GF-D8 (cell line): ENCODE measurements at regions not wholly inside any gene's neighbourhood (a gene's known extent, or its start where the extent isn't known, plus 50 kb on each side); places are given as distances from the start of the nearest gene placed in this dataset.
"Not testable (repeated sequence)": the region's sequence is repeated elsewhere in the genome, so short reads cannot be mapped to it uniquely, and the experiment has no call there.

Source experiments
- DNase-seq: peaks from one replicate; lab custom pipeline; 2025; lab: John Stamatoyannopoulos, UW

DNA sequence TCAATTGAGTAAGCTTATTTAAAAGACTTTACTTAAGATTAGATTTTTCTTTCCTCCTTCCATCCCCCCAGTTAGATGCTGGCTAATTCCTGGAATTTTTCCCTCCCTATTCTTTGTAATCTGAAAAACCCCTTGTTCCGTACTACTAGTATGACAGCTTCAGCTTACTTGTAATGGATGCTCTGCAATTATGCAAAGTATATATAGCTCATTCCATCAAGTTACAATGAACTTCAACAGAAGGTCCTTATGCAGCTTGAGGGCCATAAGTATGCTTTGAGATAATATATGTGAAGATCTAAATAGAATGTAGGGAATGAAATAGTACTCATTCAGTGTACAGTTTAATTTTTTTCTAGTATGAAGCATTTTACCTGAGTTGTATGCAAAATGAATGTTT, 398.3 kb upstream of the NAALADL2 start:
- DNase-seq = no peak

DNA sequence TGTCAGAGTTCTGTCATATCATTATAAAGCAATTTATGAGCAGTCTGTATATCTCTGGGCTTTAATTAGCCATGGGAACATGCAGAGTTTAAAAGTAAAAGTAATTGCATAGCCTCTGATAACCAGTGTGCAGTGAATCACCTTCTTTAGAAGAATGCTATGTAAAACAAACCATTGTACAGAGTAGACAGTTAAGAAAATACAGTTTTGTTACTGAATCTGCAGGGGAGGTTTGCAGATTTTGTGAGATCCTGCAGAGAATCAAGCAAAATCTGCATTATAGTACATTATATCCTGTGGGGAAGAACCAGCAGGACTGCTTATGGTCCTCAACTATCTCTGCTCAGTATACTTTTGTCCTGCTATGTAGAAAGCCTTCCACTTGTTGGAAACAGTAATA, 396.2 kb upstream of the NAALADL2 start:
- DNase-seq = no peak

DNA sequence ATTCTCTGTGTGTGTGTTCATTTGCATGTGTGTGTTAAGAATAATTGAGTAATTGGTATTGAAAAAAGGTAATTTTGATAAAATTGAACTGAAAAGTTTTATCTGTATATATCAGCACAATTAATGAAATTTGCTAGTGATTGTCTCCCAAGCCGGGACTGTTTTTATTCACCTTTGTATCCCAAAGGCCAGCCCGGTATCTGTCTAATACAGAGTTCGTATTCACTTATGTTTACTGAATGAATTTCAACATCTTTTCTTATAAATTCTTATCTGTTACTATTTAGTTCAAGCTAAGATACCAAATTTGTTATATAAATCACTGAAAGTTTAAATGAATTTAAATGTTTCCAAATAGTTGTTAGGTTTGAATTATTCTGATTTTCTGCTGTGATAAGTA, 394.0 kb upstream of the NAALADL2 start:
- no peak for DNase-seq

DNA sequence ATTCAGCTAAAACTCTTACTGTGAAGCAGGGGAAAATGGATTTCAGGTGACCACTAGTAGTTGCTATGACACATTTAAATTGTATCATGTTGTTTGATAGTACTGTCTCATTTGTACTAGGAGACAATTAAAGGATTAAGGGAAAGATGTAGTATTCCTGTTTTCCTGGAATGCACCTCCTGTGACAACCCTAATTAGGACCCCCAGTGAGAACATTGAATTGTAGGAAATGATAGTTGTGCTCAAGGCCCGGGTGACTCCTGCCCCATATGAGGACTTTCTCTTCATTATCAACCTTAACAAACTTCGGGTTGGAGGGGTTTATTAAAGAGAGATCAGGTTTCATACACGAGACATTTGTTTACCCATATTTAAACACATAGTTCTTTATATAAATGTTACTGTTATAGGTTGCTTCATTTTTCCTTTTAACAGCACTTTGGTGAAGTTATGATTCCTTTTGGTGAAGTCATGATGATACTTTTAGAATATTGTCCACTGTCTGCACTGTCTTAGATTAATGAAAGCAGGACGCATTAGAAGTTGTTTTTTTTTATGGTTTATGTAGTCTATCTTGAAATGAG, 392.6 kb upstream of the NAALADL2 start:
- no peak for DNase-seq

DNA sequence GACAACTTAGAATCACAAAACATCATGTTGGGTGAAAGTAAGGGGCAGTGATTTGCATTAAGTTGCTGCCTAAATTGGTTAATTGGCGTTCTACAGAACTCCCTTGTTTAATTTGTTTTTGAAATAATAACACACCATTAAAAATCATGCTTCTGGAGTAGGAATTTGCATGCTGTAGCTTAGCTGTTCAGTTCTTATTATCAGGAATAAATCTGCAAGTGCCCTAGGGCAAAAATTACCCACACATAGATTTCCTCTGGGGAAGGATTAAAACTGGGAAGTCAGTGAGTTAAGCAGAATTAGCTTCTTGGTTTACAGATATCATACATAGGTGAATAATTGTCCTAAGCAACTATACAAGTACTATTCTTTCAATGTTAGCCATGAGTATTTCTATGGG, 381.6 kb upstream of the NAALADL2 start:
- no peak for DNase-seq

DNA sequence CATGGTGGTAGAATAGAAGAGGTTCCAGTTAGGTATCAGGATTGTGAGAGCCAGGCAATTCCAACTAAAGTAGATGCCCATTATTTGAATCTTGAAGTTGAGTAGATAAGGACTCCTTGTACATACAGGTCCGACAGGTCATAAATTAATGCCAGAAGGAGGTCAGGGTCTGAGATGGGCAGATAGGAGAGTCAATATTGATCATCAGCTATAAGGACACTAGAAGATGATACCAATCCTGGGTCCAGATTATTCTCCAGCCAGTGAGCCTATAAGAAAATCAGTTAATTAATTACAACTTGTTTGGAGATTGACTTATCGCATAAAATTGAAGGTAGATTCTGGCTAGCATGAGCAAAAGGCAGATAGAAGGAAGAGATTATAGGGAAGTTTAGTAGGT, 378.4 kb upstream of the NAALADL2 start:
- no peak for DNase-seq

DNA sequence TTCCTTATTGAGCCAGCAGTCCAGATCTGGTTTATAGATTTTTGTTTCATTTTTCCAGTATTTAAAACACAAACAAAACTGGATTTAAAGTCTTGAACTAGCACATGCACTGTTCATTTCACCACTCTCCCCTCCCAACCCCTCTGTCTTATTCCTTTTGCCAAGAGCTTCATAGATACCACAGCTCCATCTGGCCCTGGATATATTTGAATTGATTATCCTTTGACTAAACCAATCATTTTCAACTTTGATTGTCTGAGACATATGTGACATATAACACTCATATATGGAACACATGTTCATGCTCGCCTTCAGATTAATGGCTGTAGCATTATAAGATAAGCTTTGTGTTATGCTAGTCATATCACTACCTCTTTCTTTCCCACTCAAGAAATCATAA, 376.6 kb upstream of the NAALADL2 start:
- DNase-seq = no peak

DNA sequence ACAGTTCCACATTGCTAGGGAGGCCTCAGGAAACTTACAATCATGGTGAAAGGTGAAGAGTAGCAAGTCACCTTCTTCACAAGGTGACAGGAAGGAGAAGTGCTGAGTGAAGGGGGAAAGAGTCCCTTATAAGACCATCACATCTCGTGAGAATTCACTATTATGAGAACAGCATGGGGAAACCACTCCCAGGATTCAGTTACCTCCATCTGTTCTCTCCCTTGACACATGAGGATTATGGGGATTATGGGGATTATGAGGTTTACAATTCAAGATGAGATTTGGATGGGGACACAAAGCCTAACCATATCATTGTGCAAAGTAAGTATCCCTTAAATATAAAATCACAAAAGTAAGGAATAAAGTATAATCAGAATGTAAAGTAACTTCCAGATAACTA, 375.9 kb upstream of the NAALADL2 start:
- DNase-seq = no peak

DNA sequence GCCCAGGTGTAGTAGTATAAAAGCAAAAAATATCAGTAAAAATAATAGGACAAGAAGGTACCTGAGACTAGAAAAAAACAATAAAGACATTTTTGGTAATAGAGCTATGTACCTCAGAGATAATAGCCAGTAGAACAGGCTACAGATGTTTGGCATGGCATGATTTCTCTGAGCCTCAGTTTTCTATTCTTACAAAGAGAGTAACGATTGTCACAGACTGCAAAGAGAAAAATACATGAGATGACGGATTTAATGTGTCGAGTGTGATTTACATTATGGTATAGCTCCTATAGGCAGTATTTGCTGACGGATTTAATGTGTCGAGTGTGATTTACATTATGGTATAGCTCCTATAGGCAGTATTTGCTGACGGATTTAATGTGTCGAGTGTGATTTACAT, 375.3 kb upstream of the NAALADL2 start:
- not testable (repeated sequence) for DNase-seq

DNA sequence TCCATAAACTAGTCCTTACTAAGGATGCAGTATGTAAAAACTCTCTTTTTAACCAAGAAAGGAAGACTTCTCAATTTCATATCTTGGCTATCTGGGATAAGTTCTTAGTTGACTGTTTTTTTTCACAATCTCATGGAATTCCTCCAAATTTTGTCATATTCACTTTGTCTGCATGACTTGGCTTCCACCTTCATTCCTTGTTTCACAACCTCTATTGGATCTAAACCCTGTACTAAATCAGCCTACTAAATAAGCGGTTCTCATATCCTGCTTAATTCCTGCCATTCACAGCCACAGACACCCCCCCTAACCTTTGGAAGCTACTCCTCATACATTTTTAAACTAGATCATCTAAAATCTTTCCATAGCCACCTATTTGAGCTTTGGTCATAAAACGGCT, 370.6 kb upstream of the NAALADL2 start:
- DNase-seq = no peak

DNA sequence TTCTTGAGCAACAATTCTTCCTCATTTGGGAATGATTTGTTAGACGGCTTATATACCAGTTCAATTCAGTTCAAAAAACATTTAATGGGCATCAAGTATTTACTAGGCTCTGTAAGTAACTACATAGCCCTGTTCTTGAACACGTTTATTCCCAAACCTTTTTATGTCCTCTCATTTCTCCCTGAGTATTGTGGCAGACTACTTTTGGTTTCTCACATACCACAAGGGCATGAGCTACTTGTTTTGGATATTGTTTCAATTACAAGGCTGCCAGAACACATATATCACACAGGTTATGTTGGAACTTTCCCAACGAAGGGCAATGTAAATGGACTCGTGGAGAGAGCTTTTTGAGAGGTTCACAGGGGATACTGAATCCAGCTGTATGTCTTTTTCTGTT, 363.8 kb upstream of the NAALADL2 start:
- no peak for DNase-seq

DNA sequence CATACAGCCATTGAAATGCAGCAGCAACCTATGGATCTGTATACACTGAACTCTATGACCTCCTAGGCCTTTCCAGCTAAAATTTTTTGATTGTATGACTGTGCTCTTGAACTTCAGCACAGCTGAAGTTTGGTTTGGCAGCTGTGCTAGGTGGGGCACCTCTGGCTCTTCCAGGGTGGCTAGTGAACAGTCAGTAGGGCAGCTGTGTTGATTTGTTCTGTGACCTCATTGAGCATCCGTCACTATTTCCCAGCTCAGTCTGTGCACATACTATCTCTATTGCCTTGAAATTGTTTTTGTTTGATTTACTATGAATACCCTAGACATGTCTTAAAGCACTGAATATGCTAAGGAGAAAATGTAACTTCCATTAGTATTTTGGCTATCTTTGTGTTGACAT, 363.2 kb upstream of the NAALADL2 start:
- DNase-seq = no peak

DNA sequence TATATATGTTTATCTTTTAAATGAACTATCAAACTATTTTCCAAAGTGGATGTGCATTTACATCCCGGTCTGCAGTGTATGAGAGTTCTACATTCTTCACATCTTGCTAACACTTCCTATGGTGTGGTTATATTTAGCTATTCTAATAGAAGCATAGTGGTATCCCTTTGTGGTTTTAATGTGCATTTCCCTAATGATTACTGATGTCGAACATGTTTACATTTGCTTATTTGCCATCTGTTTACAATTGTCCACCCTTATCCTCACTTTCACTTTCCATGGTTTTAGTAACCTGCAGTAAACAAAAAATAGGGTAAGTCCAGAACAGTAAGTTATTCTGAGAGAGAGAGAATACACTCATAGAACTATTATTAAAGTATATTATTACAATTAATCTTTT, 360.5 kb upstream of the NAALADL2 start:
- DNase-seq = no peak

DNA sequence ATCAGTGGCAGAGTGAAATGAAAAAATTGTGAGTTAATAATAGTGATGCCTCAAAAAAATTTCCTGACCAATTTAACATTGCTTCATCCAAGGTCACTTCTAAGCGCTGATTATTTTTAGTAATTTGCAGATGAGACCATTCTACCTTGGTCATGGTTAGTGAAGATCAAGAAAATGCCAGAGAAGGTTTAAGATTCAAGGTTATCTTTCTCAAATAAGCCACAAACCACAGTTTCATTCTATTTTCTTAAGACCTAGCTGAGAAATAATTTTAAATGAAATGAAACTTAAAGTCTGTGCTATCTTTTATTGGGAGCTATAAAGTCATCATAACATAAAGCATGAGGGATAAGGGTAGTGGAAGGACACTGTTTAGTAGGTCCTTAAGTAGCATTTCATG, 353.9 kb upstream of the NAALADL2 start:
- no peak for DNase-seq

DNA sequence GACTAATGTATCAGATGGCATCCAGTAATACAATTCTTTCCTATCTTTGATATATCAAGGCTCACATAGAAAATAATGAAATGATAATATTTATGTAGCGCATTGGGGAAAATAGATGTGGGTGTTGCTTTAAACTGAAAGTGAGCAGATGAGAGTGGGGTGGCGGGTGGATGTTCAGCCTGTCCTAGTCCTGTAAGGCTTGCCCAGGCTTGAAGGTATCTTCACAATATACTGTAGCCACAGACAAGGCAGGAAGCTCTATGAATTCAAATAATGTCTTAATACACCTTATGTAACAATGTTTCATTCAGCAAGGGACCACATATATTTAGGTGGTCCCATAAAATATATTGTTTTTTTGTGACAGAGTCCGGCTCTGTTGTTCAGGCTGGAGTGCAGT, 334.9 kb upstream of the NAALADL2 start:
- DNase-seq = no peak

DNA sequence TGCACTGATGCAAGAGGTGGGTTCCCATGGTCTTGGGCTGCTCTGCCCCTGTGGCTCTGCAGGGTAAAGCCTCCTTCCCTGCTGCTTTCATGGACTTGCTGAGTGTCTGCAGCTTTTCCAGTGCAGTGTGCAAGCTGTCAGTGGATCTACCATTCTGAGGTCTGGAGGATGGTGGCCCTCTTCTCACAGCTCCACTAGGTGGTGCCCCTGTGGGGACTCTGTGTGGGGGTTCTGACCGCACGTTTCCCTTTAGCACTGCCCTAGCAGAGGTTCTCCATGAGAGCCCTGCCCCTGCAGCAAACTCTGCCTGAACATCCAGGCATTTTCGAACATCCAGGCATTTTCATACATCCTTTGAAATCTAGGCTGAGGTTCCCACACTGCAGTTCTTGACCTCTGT, 329.8 kb upstream of the NAALADL2 start:
- no peak for DNase-seq

DNA sequence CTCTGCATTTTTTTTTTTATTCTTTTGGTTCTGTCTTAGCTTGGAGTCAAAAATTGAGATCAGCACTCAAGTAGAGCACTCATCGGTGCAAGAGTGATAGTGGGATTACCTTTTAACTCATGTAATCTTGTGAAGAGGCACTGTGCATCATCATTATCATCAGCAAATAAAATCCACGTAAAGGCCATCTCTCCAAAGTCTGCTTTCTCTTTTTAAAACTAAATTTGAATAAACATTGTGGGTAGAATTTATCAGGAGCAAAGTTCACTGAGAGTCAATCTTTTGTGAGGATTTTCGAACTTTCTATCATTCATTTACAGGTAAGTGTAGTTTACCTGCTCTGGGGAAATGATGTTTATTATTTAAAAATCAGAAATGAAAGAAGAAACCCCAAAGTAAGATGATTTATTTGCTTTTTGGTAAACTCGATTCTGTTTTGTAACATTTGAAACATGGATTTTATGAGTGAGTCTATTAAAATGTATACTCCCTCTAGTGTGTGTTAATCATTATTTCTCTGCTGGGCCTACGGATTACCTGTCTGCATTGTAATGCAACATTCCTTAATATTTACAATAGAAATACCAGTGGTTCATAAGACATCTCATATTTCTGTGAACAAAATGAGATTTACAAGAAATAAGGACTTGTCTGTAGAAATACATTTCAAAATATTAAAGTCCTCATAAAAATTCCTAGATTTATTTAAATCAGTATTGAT, 327.7 kb upstream of the NAALADL2 start:
- DNase-seq = no peak

DNA sequence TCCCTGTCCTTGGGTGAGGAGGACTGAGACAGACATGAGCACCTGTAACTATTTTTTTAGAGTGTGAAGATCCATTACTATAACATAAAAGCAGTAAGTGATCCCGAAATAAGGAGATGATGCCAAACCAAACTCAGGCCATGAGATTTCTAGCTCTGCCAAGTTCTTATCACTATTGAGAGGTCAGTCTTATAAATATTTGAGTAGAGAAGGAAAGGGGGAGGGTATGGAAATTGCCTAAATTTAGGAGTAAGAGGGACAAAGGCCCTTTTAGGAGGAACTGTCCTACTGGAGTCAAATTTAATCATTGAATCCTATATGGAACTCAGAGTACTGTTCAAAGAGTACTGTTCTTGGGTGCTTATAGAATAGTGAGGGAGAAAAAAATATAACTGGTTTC, 326.9 kb upstream of the NAALADL2 start:
- DNase-seq = no peak

DNA sequence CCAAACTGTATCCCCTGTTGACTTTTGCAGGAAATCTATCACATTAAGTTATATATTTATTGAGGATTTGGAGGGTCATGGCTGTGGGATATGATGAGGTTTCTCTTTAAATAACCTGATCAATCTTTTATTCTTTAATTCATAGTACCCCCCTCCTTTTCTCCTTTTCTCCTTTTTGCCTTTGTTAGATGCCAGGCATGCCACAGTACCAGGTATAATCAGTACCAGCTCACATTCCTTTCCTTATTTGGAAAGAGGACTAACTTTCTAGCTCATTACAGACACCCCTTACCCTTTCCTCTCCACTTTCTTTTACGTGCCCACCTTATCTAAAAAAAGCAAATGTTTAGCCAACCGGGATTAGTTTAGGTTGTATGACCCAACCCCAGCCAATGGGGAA, 326.4 kb upstream of the NAALADL2 start:
- no peak for DNase-seq

DNA sequence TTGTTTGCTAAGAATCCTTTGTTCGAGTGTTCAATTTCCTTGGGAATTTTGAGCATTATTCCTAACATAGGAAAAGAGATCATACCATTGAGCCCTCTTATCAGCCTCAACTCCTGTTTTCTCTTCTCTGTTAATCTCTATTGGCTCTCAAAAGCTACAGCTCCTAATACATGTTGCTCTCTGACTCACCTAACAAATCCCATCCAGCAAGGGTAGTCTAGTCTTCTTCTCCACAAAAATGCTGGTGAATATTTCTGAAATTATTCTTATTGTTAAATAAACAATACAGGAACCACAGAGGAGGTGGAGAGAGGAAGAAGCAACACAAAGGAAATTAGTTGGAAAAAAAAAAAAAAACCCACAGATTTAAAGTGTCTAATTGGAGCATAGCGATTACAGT, 325.8 kb upstream of the NAALADL2 start:
- no peak for DNase-seq

DNA sequence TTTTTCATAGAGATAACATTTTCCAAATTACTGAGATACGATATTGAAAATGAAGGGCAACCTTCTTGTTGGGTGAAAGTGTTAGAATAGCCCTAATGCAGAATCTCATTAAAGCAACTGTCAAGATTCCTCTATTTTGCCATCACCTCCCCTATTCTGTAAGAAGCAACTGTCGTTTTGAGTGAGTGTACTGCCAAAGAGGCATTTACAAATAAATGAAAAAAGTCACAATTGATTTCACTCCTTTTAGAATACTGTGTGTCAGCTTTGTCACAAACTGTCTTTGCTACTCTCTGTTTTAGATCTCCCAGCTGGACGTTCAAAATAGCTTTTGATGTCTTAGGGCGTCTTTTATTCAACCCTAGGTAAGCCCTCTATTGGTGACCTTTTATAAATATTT, 322.8 kb upstream of the NAALADL2 start:
- no peak for DNase-seq

DNA sequence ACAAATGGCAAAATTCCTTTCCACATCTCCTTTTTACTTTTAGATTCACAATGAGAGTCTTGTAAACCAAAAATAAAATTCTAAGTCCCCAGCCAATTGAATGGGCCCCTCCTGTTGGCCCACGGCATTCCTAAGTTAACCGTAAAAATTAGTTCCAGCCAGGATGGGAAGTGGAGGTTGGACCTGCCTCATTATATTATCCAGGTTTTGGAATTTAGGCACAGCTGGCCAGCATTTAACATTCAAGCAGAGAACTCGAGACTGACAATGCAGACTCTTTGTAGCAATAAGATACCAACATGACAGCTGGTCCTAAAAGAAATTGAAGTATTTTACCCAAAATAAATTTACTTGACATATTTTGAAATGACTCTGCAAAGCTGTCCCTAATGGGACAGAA, 321.0 kb upstream of the NAALADL2 start:
- no peak for DNase-seq

DNA sequence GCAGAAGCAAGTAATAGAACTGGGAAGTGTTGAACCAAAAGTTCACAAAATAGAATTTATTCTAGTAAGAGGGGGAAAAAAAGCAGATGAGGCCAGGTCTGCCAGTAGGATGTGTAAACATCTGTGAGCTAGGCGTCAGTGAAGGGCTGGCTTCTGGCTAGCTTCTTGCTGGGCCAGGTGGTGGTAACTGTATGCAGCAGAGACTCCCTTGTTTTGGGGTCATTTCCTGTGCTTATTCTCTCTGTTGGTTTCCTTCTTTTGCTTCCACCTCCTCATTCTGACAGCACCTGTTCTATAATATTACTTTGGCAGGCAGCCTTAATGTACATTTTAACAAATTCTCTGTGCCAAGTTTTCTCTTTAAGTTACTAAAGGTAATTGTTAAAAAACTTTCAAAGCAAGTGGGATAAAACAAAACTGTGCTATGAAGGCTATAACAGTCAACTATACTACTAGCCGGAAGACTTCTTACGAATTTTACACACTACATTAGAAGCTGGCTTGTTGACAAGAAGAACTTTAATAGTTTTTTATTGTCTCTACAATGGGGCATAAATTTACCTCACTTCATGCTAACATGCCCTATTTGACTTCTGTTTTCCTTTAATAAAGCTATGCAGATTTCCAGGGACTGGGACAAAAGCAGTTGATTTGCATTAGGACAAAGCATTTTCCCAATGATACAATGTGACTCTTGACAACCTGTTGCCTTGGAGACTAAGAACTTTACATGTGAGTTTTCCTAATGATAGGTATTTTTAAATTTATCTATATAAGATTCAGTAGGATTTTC, 318.8 kb upstream of the NAALADL2 start:
- DNase-seq = no peak
